Smooth muscle cell (in vitro differentiated cells): ENCODE measurements at regions not wholly inside any gene's neighbourhood (a gene's known extent, or its start where the extent isn't known, plus 50 kb on each side); places are given as distances from the start of the nearest gene placed in this dataset.
A peak's percentile ranks its signal among the peaks of the same experiment; 100 is the strongest.

ENCODE experiments used
- DNase-seq: peaks from one replicate; lab custom pipeline; 2025; ENCODE audit not compliant: unreplicated experiment; lab: John Stamatoyannopoulos, UW
- H2AFZ ChIP-seq: fragments of 200-600 bp; sonication (generic); 2 replicates; pipeline ENCODE4 v1.6.0; 2016; ENCODE audit warnings: antibody characterized with exemption, low read depth, mild to moderate bottlenecking
- H3F3A ChIP-seq: fragments of 200-600 bp; sonication (generic); 2 replicates; pipeline ENCODE4 v1.6.0; 2017; ENCODE audit warnings: antibody characterized with exemption, low read depth
- H3K27ac ChIP-seq: fragments of 200-600 bp; sonication (generic); 2 replicates; pipeline ENCODE4 v1.5.1; 2016; ENCODE audit warnings: low read depth, mild to moderate bottlenecking
- H3K27me3 ChIP-seq: fragments of 200-600 bp; sonication (generic); 2 replicates; pipeline ENCODE4 v1.6.1; 2016; ENCODE audit warnings: low read depth, mild to moderate bottlenecking
- H3K36me3 ChIP-seq: fragments of 200-600 bp; sonication (generic); 2 replicates; pipeline ENCODE4 v1.5.1; 2016; ENCODE audit warnings: low read depth
- H3K4me1 ChIP-seq: fragments of 200-600 bp; sonication (generic); 2 replicates; pipeline ENCODE4 v1.5.1; 2016; ENCODE audit warnings: low read depth
- H3K4me2 ChIP-seq: fragments of 200-600 bp; sonication (generic); 2 replicates; pipeline ENCODE4 v1.6.0; 2016; ENCODE audit warnings: mild to moderate bottlenecking
- H3K4me3 ChIP-seq: fragments of 200-600 bp; sonication (generic); 2 replicates; pipeline ENCODE4 v1.5.1; 2016; ENCODE audit warnings: mild to moderate bottlenecking
- H3K79me2 ChIP-seq: fragments of 200-600 bp; sonication (generic); 2 replicates; pipeline ENCODE4 v1.6.0; 2016; ENCODE audit warnings: low read depth, mild to moderate bottlenecking
- H3K9ac ChIP-seq: fragments of 200-600 bp; sonication (generic); 2 replicates; pipeline ENCODE4 v1.6.0; 2016; ENCODE audit warnings: low read depth
- H3K9me3 ChIP-seq: fragments of 200-600 bp; sonication (generic); replicated peaks from 2 replicates; pipeline ENCODE4 v1.5.1; 2016; ENCODE audit warnings: low read depth
- H4K20me1 ChIP-seq: fragments of 200-600 bp; sonication (generic); 2 replicates; pipeline ENCODE4 v1.6.0; 2016; ENCODE audit warnings: low read depth
- WGBS: methylation state at CpG from one replicate; pipeline ENCODE4 v1.1.7; 2016; ENCODE audit warnings: low lambda C conversion rate; 5-methylcytosine and 5-hydroxymethylcytosine counted together
- TF ChIP-seq, protein P1 (sequence below): fragments of 200-600 bp; sonication (generic); IDR thresholded peaks from 2 replicates; pipeline ENCODE4 v1.5.1; 2017; ENCODE audit warnings: borderline replicate concordance, mild to moderate bottlenecking, antibody characterized with exemption; ENCODE audit not compliant: insufficient read depth, poor library complexity, severe bottlenecking

DNA sequence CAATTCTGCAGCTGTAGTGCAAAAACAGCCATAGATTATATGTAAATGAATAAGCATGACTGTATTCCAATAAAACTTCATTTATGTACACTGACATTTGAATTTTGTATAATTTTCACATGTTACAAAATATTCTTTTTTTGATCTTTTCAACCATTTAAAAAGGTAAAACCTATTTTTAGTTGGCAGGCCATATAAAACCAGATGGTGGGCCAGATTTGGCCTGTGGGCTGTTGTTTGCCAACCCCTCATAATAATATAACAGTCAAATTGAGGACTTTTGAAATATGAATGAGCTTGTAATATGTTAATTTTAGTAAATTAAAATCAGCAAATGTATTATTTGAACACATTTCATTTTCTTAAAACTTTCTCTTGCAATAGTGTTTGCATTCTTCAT, 913.4 kb downstream of the TLE1 start:
- Histone ChIP-seq H3K27me3 (no peaks in the 10 kb centered on the region), H3K27ac (no peak overlapping the region), H2AFZ (no peak overlapping the region), H3K4me3 (no peak overlapping the region), H3K4me2 (peak overlapping the region; percentile 8), H3K9ac (no peak overlapping the region), H3K9me3 (no peaks in the 10 kb centered on the region), H3K4me1 (no peaks in the 10 kb centered on the region), H3K79me2 (no peaks in the 10 kb centered on the region), H3F3A (no peaks in the 10 kb centered on the region), H3K36me3 (no peaks in the 10 kb centered on the region), H4K20me1 (no peaks in the 10 kb centered on the region)
- TF ChIP-seq, protein P1, sequence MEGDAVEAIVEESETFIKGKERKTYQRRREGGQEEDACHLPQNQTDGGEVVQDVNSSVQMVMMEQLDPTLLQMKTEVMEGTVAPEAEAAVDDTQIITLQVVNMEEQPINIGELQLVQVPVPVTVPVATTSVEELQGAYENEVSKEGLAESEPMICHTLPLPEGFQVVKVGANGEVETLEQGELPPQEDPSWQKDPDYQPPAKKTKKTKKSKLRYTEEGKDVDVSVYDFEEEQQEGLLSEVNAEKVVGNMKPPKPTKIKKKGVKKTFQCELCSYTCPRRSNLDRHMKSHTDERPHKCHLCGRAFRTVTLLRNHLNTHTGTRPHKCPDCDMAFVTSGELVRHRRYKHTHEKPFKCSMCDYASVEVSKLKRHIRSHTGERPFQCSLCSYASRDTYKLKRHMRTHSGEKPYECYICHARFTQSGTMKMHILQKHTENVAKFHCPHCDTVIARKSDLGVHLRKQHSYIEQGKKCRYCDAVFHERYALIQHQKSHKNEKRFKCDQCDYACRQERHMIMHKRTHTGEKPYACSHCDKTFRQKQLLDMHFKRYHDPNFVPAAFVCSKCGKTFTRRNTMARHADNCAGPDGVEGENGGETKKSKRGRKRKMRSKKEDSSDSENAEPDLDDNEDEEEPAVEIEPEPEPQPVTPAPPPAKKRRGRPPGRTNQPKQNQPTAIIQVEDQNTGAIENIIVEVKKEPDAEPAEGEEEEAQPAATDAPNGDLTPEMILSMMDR = no peak
- DNase-seq = no peak

DNA sequence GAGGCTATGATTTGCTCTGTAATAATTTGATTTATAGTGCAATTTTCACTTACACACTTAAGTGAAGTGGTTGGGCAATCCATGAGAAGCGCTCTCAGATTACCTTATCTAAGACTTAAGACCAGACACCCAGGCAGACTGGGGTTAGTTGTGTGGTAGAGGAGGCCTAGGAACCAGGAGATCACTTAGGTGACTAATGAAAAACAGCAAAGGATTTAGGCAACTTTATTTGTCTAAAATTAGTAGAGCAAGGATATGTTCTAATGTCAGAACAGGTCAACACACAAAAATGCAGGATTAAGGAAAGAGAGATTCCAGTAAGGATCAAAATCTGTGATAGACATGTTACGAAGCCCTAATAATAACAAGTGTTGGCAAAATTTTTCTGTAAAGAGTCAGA, 913.8 kb downstream of the TLE1 start:
- WGBS = 35% methylated on average over 2 of the region's 2 CpGs
- no peak overlapping the region for H3K4me3 ChIP-seq
- no peaks in the 10 kb centered on the region for H3K27me3 ChIP-seq
- H3K36me3 ChIP-seq = no peaks in the 10 kb centered on the region
- H3K9me3 ChIP-seq = no peaks in the 10 kb centered on the region
- H3K4me1 ChIP-seq = no peaks in the 10 kb centered on the region
- no peak overlapping the region for H2AFZ ChIP-seq
- no peak overlapping the region for H3K9ac ChIP-seq
- H3K79me2 ChIP-seq = no peaks in the 10 kb centered on the region
- TF ChIP-seq, protein P1 = no peak
- no peak overlapping the region for H3K27ac ChIP-seq
- H4K20me1 ChIP-seq = no peaks in the 10 kb centered on the region
- H3K4me2 ChIP-seq = peak overlapping the region; percentile 8
- no peak for DNase-seq
- no peaks in the 10 kb centered on the region for H3F3A ChIP-seq

DNA sequence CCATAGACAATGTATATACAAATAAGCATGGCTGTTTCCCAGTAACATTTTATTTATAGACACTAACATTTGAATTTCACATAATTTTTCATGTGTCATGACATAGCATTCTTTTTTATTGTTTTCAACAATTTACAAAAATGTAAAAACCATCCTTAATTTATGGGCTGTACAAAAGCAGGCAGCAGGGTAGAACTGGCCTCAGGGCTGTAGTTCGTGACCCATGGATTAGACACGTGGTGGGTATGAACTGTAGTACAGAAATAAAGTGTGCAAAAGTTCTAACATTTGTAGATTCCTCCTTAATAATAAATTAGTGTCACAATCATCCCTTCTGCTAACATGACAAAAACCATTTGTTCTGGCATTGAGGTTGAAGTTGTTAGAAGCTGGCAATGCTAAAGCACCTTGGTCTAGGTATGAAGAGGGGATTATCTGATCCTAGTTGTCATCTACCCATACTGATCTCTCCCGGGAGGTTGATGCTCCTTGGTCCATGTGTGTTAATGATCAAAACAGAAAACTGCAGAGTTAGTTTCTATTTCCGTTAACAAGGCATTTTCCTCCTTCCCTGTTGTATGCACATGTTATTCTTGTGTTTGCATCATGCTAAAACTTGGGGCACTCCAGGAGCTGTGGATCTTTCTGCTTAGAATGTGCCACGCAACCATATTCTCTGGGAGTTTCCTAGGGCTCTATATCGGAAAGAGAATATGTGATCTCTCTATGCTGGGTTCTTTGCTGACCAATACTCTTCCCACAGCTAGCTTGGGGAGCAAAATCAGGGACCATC, 917.6 kb downstream of the TLE1 start:
- Histone ChIP-seq H3K79me2 (no peaks in the 10 kb centered on the region), H4K20me1 (no peaks in the 10 kb centered on the region), H3K9ac (no peak overlapping the region), H3K9me3 (no peaks in the 10 kb centered on the region), H3K27ac (no peak overlapping the region), H3K36me3 (no peaks in the 10 kb centered on the region), H3K4me3 (no peak overlapping the region), H3K4me2 (no peak overlapping the region), H3F3A (no peaks in the 10 kb centered on the region), H3K4me1 (no peaks in the 10 kb centered on the region), H2AFZ (no peak overlapping the region), H3K27me3 (no peaks in the 10 kb centered on the region)
- no peak for DNase-seq
- TF ChIP-seq, protein P1 = no peak
- 84% methylated on average over 6 of the region's 6 CpGs for WGBS

DNA sequence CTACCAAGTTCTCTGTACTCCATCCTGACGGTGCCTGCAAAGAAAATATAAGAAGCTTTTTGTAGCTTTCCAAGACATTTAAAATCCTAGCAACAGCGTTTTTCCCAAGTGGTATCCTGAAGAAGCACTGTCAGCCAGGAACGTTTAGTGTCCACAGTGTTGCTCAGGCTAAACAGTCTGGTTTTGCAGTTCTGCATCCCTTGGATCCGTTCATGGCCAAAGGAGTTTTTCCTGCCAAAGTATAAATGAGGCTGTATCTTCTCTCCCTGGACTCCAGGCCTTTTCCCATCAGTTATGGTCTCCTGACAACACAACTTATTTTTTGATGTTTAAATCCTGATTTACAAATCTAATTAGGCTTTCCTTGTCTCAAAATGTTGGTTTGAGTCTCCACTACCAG, 925.8 kb downstream of the TLE1 start:
- H4K20me1 ChIP-seq = no peaks in the 10 kb centered on the region
- H2AFZ ChIP-seq = no peak overlapping the region
- H3K9me3 ChIP-seq = no peaks in the 10 kb centered on the region
- no peaks in the 10 kb centered on the region for H3F3A ChIP-seq
- no peaks in the 10 kb centered on the region for H3K4me1 ChIP-seq
- no peaks in the 10 kb centered on the region for H3K27me3 ChIP-seq
- no peaks in the 10 kb centered on the region for H3K79me2 ChIP-seq
- WGBS = 72% methylated on average over 4 of the region's 4 CpGs
- no peak overlapping the region for H3K4me3 ChIP-seq
- no peak overlapping the region for H3K27ac ChIP-seq
- H3K4me2 ChIP-seq = no peak overlapping the region
- DNase-seq = no peak
- H3K9ac ChIP-seq = no peak overlapping the region
- no peaks in the 10 kb centered on the region for H3K36me3 ChIP-seq
- TF ChIP-seq, protein P1 = no peak
